ENCODE measurements at regions not wholly inside any gene's neighbourhood (a gene's known extent, or its start where the extent isn't known, plus 50 kb on each side); places are given as distances from the start of the nearest gene placed in this dataset.

GRCh38 chr7:10655031-10655430 lies 318.6 kb upstream of the PHF14 start:
- H3K9me3 ChIP-seq: no peaks in the 10 kb centered on the region
- TF ChIP-seq CTCF (IDR thresholded peaks at IDR 0.05) (no peak), EP300 (IDR thresholded peaks at IDR 0.05) (no peak), POLR2AphosphoS5 (IDR thresholded peaks at IDR 0.05) (no peak), POLR2A (IDR thresholded peaks at IDR 0.05) (no peak)
- no peaks in the 10 kb centered on the region for H3K27me3 ChIP-seq
- WGBS, 2 donors: 53 to 58% methylated on average over 1 of the region's 1 CpG
- H3K4me1 ChIP-seq: no peaks in the 10 kb centered on the region
- no peak overlapping the region for H3K4me3 ChIP-seq
- no peaks in the 10 kb centered on the region for H3K36me3 ChIP-seq
- ATAC-seq (ENCODE audit: low FRiP score in 2 of 2): no peak
- no peak overlapping the region for H3K27ac ChIP-seq
- no peak for DNase-seq

- Histone ChIP-seq H3K9me3 (no peaks in the 10 kb centered on the region), H3K4me3 (no peak overlapping the region), H3K4me1 (no peaks in the 10 kb centered on the region), H3K36me3 (no peaks in the 10 kb centered on the region), H3K27ac (no peak overlapping the region), H3K27me3 (no peaks in the 10 kb centered on the region)
- ATAC-seq (ENCODE audit: low FRiP score in 2 of 2) (no peak), DNase-seq (no peak)
- TF ChIP-seq EP300 (IDR thresholded peaks at IDR 0.05) (no peak), CTCF (IDR thresholded peaks at IDR 0.05) (no peak), POLR2AphosphoS5 (IDR thresholded peaks at IDR 0.05) (no peak), POLR2A (IDR thresholded peaks at IDR 0.05) (no peak)
- 52 to 63% methylated on average over 1 of the region's 1 CpG for WGBS, 2 donors
These were observed 316.5 kb upstream of the PHF14 start for GRCh38 chr7:10657201-10657600.

GRCh38 chr7:10657837-10658236 lies 315.8 kb upstream of the PHF14 start:
- no peaks in the 10 kb centered on the region for H3K36me3 ChIP-seq
- H3K9me3 ChIP-seq: no peaks in the 10 kb centered on the region
- no peak for TF ChIP-seq EP300 (IDR thresholded peaks at IDR 0.05)
- no peak for TF ChIP-seq POLR2A (IDR thresholded peaks at IDR 0.05)
- TF ChIP-seq POLR2AphosphoS5 (IDR thresholded peaks at IDR 0.05): no peak
- no peak for TF ChIP-seq CTCF (IDR thresholded peaks at IDR 0.05)
- DNase-seq (no peak), ATAC-seq (ENCODE audit: low FRiP score in 2 of 2) (no peak)
- no peak overlapping the region for H3K4me3 ChIP-seq
- H3K27ac ChIP-seq: no peak overlapping the region
- H3K4me1 ChIP-seq: no peaks in the 10 kb centered on the region
- H3K27me3 ChIP-seq: no peaks in the 10 kb centered on the region

GRCh38 chr7:10662491-10662890 lies 311.2 kb upstream of the PHF14 start:
- DNase-seq (no peak), ATAC-seq (ENCODE audit: low FRiP score in 2 of 2) (peak in 1 of 2 donors; percentile 34)
- Histone ChIP-seq H3K27ac (no peak overlapping the region), H3K4me1 (no peaks in the 10 kb centered on the region), H3K27me3 (no peaks in the 10 kb centered on the region), H3K9me3 (no peaks in the 10 kb centered on the region), H3K4me3 (no peak overlapping the region), H3K36me3 (no peaks in the 10 kb centered on the region)
- TF ChIP-seq CTCF (IDR thresholded peaks at IDR 0.05) (no peak), POLR2AphosphoS5 (IDR thresholded peaks at IDR 0.05) (no peak), POLR2A (IDR thresholded peaks at IDR 0.05) (no peak), EP300 (IDR thresholded peaks at IDR 0.05) (no peak)
- 55 to 56% methylated on average over 1 of the region's 1 CpG for WGBS, 2 donors

- 64 to 66% methylated on average over 5 of the region's 5 CpGs for WGBS, 2 donors
- Histone ChIP-seq H3K4me3 (no peak overlapping the region), H3K4me1 (no peaks in the 10 kb centered on the region), H3K27ac (no peak overlapping the region), H3K36me3 (no peaks in the 10 kb centered on the region), H3K27me3 (no peaks in the 10 kb centered on the region), H3K9me3 (no peaks in the 10 kb centered on the region)
- ATAC-seq (ENCODE audit: low FRiP score in 2 of 2): no peak
- no peak for DNase-seq
- no peak for TF ChIP-seq CTCF (IDR thresholded peaks at IDR 0.05)
- TF ChIP-seq EP300 (IDR thresholded peaks at IDR 0.05): no peak
- no peak for TF ChIP-seq POLR2AphosphoS5 (IDR thresholded peaks at IDR 0.05)
- TF ChIP-seq POLR2A (IDR thresholded peaks at IDR 0.05): no peak
These were observed 310.4 kb upstream of the PHF14 start for GRCh38 chr7:10662982-10663884.

Measured in upper lobe of left lung (tissue), 6 donors.